ENCODE measurements at regions not wholly inside any gene's neighbourhood (a gene's known extent, or its start where the extent isn't known, plus 50 kb on each side); places are given as distances from the start of the nearest gene placed in this dataset.

- no peak for TF ChIP-seq SMC3 (IDR thresholded peaks at IDR 0.05; ENCODE audit: borderline replicate concordance, low read length)
- TF ChIP-seq IRF4 (IDR thresholded peaks at IDR 0.05; ENCODE audit: low read depth, low read length) = no peak
- no peak for TF ChIP-seq CTCF (IDR thresholded peaks at IDR 0.05 in 2 of 3, conservative IDR thresholded peaks at IDR 0.05 in 1 of 3; ENCODE audit: control insufficient read depth in 2 of 3, extremely low read depth in 1 of 3, insufficient read depth in 1 of 3, low read depth in 3 of 3, low read length in 3 of 3)
- TF ChIP-seq CREB1 (IDR thresholded peaks at IDR 0.05; ENCODE audit: low read depth) = no peak
- no peak for TF ChIP-seq JUND (IDR thresholded peaks at IDR 0.05; ENCODE audit: low read depth, low read length)
- no peak for TF ChIP-seq POLR2AphosphoS5 (IDR thresholded peaks at IDR 0.05; ENCODE audit: low read length)
- TF ChIP-seq POLR2A (IDR thresholded peaks at IDR 0.05; ENCODE audit: low read depth, low read length) = no peak
Measured at GRCh38 chr2:49309461-49309860, 155.1 kb upstream of the FSHR start.
